Activated CD4-positive, alpha-beta T cell treated with anti-CD3 and anti-CD28 coated beads, Interleukin-2, amount 50 U/mL, for 48 hours (primary cell): ENCODE measurements at regions not wholly inside any gene's neighbourhood (a gene's known extent, or its start where the extent isn't known, plus 50 kb on each side); places are given as distances from the start of the nearest gene placed in this dataset.

Experiments
- DNase-seq, 2 experiments: peaks; one replicate each; pipeline ENCODE4 v3.0.0-alpha.2; 2020

GRCh38 chr6:144993870-144994269, 708.7 kb downstream of the UTRN start:
- DNase-seq, result no peak

GRCh38 chr6:144997996-144998395, 712.9 kb downstream of the UTRN start:
- DNase-seq, result no peak

GRCh38 chr6:144999127-144999526, 714.0 kb downstream of the UTRN start:
- DNase-seq, result no peak

GRCh38 chr6:145003145-145003544, 718.0 kb downstream of the UTRN start:
- no peak for DNase-seq

GRCh38 chr6:145006914-145007313, 721.8 kb downstream of the UTRN start:
- DNase-seq, result no peak

- no peak for DNase-seq
Measured at GRCh38 chr6:145008715-145009114, 723.6 kb downstream of the UTRN start.

- no peak for DNase-seq
Measured at GRCh38 chr6:145009711-145010110, 724.6 kb downstream of the UTRN start.

- no peak for DNase-seq
Measured at GRCh38 chr6:145012039-145012662, 723.2 kb downstream of the EPM2A start.

GRCh38 chr6:145015739-145016558, 719.4 kb downstream of the EPM2A start:
- DNase-seq, result peak; percentile 15 to 21

- DNase-seq, result no peak
Measured at GRCh38 chr6:145017051-145017450, 718.3 kb downstream of the EPM2A start.

- no peak for DNase-seq
Measured at GRCh38 chr6:145017516-145017915, 717.8 kb downstream of the EPM2A start.

- DNase-seq, result no peak
Measured at GRCh38 chr6:145018027-145018426, 717.3 kb downstream of the EPM2A start.

GRCh38 chr6:145020114-145020513, 715.2 kb downstream of the EPM2A start:
- DNase-seq, result no peak

- no peak for DNase-seq
Measured at GRCh38 chr6:145020543-145020942, 714.8 kb downstream of the EPM2A start.

- no peak for DNase-seq
Measured at GRCh38 chr6:145022199-145022796, 713.0 kb downstream of the EPM2A start.

GRCh38 chr6:145023116-145023726, 712.1 kb downstream of the EPM2A start:
- no peak for DNase-seq

GRCh38 chr6:145025488-145025887, 709.8 kb downstream of the EPM2A start:
- no peak for DNase-seq

- no peak for DNase-seq
Measured at GRCh38 chr6:145026267-145026679, 709.0 kb downstream of the EPM2A start.

GRCh38 chr6:145028144-145028818, 707.0 kb downstream of the EPM2A start:
- DNase-seq, result no peak

GRCh38 chr6:145031001-145031400, 704.3 kb downstream of the EPM2A start:
- DNase-seq, result no peak

GRCh38 chr6:145031962-145032361, 703.4 kb downstream of the EPM2A start:
- DNase-seq, result no peak

- no peak for DNase-seq
Measured at GRCh38 chr6:145032562-145033145, 702.7 kb downstream of the EPM2A start.

- no peak for DNase-seq
Measured at GRCh38 chr6:145034664-145035063, 700.7 kb downstream of the EPM2A start.
